ENCODE measurements at regions not wholly inside any gene's neighbourhood (a gene's known extent, or its start where the extent isn't known, plus 50 kb on each side); places are given as distances from the start of the nearest gene placed in this dataset.

DNA sequence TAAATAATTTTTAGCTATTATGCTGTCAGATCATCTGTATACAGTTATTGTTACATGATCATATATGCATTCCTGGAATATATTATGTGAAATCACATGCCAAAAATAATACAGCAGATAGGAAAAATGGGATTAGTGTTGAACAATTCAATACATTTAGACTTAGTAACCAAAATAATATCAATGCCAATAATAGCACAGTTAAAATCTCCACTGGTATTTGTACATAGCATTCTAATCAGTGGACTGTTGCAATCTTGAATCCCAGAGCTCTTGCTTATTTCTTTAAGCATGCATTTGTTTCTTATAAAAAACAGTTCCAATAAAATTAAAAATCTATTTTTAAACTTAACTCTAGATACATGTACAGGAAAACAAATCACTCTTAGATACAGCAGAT lies 2772.2 kb downstream of the PCDH9 start:
- TF ChIP-seq, protein P1, sequence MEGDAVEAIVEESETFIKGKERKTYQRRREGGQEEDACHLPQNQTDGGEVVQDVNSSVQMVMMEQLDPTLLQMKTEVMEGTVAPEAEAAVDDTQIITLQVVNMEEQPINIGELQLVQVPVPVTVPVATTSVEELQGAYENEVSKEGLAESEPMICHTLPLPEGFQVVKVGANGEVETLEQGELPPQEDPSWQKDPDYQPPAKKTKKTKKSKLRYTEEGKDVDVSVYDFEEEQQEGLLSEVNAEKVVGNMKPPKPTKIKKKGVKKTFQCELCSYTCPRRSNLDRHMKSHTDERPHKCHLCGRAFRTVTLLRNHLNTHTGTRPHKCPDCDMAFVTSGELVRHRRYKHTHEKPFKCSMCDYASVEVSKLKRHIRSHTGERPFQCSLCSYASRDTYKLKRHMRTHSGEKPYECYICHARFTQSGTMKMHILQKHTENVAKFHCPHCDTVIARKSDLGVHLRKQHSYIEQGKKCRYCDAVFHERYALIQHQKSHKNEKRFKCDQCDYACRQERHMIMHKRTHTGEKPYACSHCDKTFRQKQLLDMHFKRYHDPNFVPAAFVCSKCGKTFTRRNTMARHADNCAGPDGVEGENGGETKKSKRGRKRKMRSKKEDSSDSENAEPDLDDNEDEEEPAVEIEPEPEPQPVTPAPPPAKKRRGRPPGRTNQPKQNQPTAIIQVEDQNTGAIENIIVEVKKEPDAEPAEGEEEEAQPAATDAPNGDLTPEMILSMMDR (IDR thresholded peaks at IDR 0.05), result no peak
- TF ChIP-seq ZFX (IDR thresholded peaks at IDR 0.05; ENCODE audit: borderline replicate concordance), result no peak
- no peak overlapping the region for H3K27ac ChIP-seq

DNA sequence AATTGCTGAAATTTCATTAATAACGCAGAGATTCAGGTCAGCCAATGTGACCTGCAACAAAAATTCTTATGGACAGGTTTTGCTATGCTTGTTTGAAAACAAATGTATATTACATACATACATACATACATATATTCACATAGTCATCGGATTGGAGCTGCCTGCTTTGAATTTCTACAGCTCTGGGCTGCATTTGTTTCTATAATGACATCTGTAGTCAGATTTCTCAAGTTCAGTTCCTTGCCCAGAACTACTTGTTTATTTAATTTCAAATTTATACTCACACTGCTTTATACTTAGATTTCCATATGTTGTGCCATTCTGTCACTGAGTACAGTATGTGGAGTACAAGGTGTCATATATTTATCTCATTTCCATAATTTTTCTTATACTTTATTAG lies 2775.0 kb downstream of the PCDH9 start:
- no peak overlapping the region for H3K27ac ChIP-seq
- TF ChIP-seq, protein P1 (IDR thresholded peaks at IDR 0.05), result no peak
- TF ChIP-seq ZFX (IDR thresholded peaks at IDR 0.05; ENCODE audit: borderline replicate concordance), result no peak

DNA sequence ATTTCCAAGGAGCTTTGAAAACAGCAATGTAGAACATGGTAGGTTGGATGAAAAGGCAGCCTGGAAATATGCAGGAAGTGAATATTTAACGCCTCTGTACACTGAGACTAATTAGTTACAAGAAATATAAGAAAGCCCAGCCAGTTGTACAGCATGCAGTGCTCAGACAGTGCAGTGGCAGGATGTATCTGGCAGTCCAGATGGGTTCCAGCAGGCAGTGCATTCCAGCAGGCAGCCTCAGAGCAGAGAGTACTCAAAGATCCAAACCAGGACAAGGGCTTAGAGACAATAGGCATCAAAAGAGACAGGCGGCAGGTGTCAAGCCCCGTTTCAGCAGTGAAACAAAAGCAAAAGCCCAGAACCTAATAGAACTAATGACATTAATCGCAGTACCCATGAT lies 2776.3 kb downstream of the PCDH9 start:
- TF ChIP-seq, protein P1 (IDR thresholded peaks at IDR 0.05), result no peak
- TF ChIP-seq ZFX (IDR thresholded peaks at IDR 0.05; ENCODE audit: borderline replicate concordance), result no peak
- no peak overlapping the region for H3K27ac ChIP-seq

DNA sequence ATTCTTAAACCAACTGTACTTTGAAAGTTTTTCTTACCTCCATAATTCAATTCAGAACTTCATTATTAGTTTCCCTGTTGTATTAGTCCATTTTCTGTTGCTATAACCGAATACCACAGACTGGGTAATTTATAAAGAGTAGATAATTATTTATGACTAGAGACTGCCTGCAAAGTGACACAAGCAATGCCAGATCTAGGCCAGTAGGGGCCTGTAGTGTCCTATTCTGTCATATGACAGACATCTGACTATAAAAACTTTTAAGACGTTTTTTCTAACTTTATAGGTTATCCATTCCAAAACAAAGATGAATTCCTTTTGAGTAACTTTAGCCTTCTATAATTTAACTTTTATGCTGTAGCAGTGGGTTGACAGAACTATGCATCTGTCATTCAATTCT lies 2783.8 kb downstream of the PCDH9 start:
- TF ChIP-seq, protein P1 (IDR thresholded peaks at IDR 0.05), result peak; percentile 67
- no peak for TF ChIP-seq ZFX (IDR thresholded peaks at IDR 0.05; ENCODE audit: borderline replicate concordance)
- H3K27ac ChIP-seq, result no peak overlapping the region

DNA sequence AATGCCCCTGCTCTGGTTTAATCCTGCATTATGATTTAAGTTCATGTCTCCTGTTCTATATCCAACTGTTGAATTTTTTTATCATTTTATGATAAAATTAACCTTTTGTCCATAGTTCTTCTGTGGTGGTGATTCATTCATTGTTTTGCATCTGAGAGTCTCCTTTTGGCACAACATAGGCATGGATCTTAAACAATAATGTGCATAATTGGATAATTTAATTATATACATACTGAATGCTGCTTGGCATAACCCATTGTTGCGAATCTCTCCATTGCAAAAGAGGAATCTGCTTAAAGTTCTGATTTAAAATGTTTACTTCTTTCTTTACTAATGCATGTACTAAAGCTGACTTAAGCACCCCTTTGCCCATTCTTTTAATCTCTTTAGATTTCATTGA lies 2788.4 kb downstream of the PCDH9 start:
- TF ChIP-seq, protein P1 (IDR thresholded peaks at IDR 0.05), result no peak
- TF ChIP-seq ZFX (IDR thresholded peaks at IDR 0.05; ENCODE audit: borderline replicate concordance), result no peak

DNA sequence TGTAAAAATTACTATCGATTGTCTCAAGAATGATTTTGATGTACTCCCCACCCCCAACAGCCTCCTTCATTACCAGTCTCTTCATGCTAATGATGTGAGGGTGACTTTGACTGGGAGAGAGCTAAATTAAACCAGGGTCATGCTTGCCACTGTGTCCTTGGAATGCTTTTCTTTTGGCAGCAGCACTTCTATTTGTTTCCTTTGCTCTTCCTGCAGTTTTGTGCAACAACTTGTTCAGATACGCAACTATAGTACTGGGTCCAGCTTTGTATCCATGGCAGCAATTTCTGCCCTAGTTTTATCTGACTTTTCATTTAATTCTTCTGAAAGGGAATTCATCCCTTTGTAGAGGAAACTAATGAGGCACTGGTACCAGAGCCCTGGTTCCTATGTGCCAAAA lies 2792.1 kb downstream of the PCDH9 start:
- TF ChIP-seq ZFX (IDR thresholded peaks at IDR 0.05; ENCODE audit: borderline replicate concordance), result no peak
- TF ChIP-seq, protein P1 (IDR thresholded peaks at IDR 0.05), result no peak
- no peak overlapping the region for H3K27ac ChIP-seq

More for the DNA sequence above, 2788.4 kb downstream of the PCDH9 start:
- H3K27ac ChIP-seq, result no peak overlapping the region

DNA sequence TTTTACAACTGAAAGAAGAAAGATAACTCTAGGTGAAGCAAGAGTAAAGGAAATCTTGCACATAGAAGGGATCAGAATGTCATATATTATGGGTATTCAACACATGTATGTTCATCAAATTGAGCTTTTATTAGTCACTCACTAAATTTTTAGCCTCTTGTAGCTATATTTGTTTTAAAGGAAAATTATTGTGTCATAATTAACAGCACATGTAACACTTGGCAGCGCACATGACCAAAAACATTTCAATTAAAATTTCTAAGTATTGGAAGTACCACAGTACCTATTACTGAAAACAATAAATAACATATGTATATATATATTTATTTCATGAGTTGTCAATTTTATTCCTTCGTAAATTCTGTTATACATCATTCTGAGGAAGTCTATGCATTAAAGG lies 2800.4 kb downstream of the PCDH9 start:
- TF ChIP-seq ZFX (IDR thresholded peaks at IDR 0.05; ENCODE audit: borderline replicate concordance), result no peak
- TF ChIP-seq, protein P1 (IDR thresholded peaks at IDR 0.05), result no peak
- H3K27ac ChIP-seq, result no peak overlapping the region

All from 22Rv1 (cell line).